ENCODE measurements at regions not wholly inside any gene's neighbourhood (a gene's known extent, or its start where the extent isn't known, plus 50 kb on each side); places are given as distances from the start of the nearest gene placed in this dataset.

- Mint-ChIP-seq H3K27me3 (no peaks in the 10 kb centered on the region), H3K36me3 (ENCODE audit: low read depth) (no peaks in the 10 kb centered on the region), H3K4me3 (no peak overlapping the region), H3K27ac (no peak overlapping the region), H3K4me1 (ENCODE audit: low read depth) (no peaks in the 10 kb centered on the region), H3K9me3 (peaks cover 18% of the 10 kb centered on the region)
- no peak for DNase-seq
- ChIA-PET CTCF (no interaction called here), POLR2A (no interaction called here)
- TF ChIP-seq CTCF (IDR thresholded peaks at IDR 0.05) = no peak
- ATAC-seq = no peak
- intact Hi-C loops (cut with micrococcal nuclease) = no loop called here
These were observed 746.1 kb upstream of the LRRTM1 start for GRCh38 chr2:81050580-81051095.

GRCh38 chr2:81043681-81044080 lies 739.1 kb upstream of the LRRTM1 start:
- DNase-seq (no peak), ATAC-seq (no peak)
- Mint-ChIP-seq H3K9me3 (peaks cover 11% of the 10 kb centered on the region), H3K27ac (no peak overlapping the region), H3K4me3 (no peak overlapping the region), H3K4me1 (ENCODE audit: low read depth) (no peaks in the 10 kb centered on the region), H3K36me3 (ENCODE audit: low read depth) (no peaks in the 10 kb centered on the region), H3K27me3 (no peaks in the 10 kb centered on the region)
- intact Hi-C loops (cut with micrococcal nuclease) = no loop called here
- no peak for TF ChIP-seq CTCF (IDR thresholded peaks at IDR 0.05)
- ChIA-PET CTCF (no interaction called here), POLR2A (no interaction called here)

- peaks cover 6% of the 10 kb centered on the region for H3K9me3 Mint-ChIP-seq
- no peaks in the 10 kb centered on the region for H3K36me3 Mint-ChIP-seq (ENCODE audit: low read depth)
- ATAC-seq = no peak
- H3K4me3 Mint-ChIP-seq = no peak overlapping the region
- no peak for TF ChIP-seq CTCF (IDR thresholded peaks at IDR 0.05)
- H3K27me3 Mint-ChIP-seq = no peaks in the 10 kb centered on the region
- no peak overlapping the region for H3K27ac Mint-ChIP-seq
- CTCF ChIA-PET = no interaction called here
- POLR2A ChIA-PET = no interaction called here
- intact Hi-C loops (cut with micrococcal nuclease) = no loop called here
- DNase-seq = no peak
- H3K4me1 Mint-ChIP-seq (ENCODE audit: low read depth) = no peaks in the 10 kb centered on the region
These were observed 702.6 kb upstream of the LRRTM1 start for GRCh38 chr2:81007104-81007503.

GRCh38 chr2:81002906-81003305 lies 698.4 kb upstream of the LRRTM1 start:
- DNase-seq (no peak), ATAC-seq (no peak)
- Mint-ChIP-seq H3K27ac (no peak overlapping the region), H3K4me1 (ENCODE audit: low read depth) (no peaks in the 10 kb centered on the region), H3K4me3 (no peak overlapping the region), H3K36me3 (ENCODE audit: low read depth) (no peaks in the 10 kb centered on the region), H3K27me3 (no peaks in the 10 kb centered on the region), H3K9me3 (peaks cover 21% of the 10 kb centered on the region)
- no peak for TF ChIP-seq CTCF (IDR thresholded peaks at IDR 0.05)
- intact Hi-C loops (cut with micrococcal nuclease) = no loop called here
- POLR2A ChIA-PET = no interaction called here
- CTCF ChIA-PET = no interaction called here

GRCh38 chr2:80987466-80987865 lies 682.9 kb upstream of the LRRTM1 start:
- ATAC-seq (no peak), DNase-seq (no peak)
- ChIA-PET CTCF (no interaction called here), POLR2A (no interaction called here)
- peaks cover 38% of the 10 kb centered on the region for H3K9me3 Mint-ChIP-seq
- no peak overlapping the region for H3K27ac Mint-ChIP-seq
- no peaks in the 10 kb centered on the region for H3K27me3 Mint-ChIP-seq
- intact Hi-C loops (cut with micrococcal nuclease) = no loop called here
- no peak overlapping the region for H3K4me3 Mint-ChIP-seq
- no peak for TF ChIP-seq CTCF (IDR thresholded peaks at IDR 0.05)
- no peaks in the 10 kb centered on the region for H3K4me1 Mint-ChIP-seq (ENCODE audit: low read depth)
- H3K36me3 Mint-ChIP-seq (ENCODE audit: low read depth) = no peaks in the 10 kb centered on the region

Data from activated CD8-positive, alpha-beta T cell treated with anti-CD3 and anti-CD28 coated beads for 36 hours (primary cell).